ENCODE measurements at regions not wholly inside any gene's neighbourhood (a gene's known extent, or its start where the extent isn't known, plus 50 kb on each side); places are given as distances from the start of the nearest gene placed in this dataset.

GRCh38 chr6:91590191-91590590 lies 1003.3 kb upstream of the MAP3K7 start:
- Mint-ChIP-seq H3K9me3 (peaks cover 1 to 7% (median 5%) of the 10 kb centered on the region in 7 donors), H3K4me1 (no peaks in the 10 kb centered on the region), H3K4me3 (no peak overlapping the region), H3K27ac (no peak overlapping the region), H3K27me3 (ENCODE audit: low read depth in 3 of 3) (peaks cover 0 to 1% (median 0%) of the 10 kb centered on the region in 3 donors), H3K36me3 (no peaks in the 10 kb centered on the region)
- Histone ChIP-seq H3K4me3 (replicated peaks in 1 of 3; ENCODE audit: low read depth in 2 of 3, low read length in 3 of 3) (no peak overlapping the region), H2AFZ (ENCODE audit: insufficient read depth, low read depth, low read length, poor library complexity, severe bottlenecking) (no peak overlapping the region), H4K20me1 (ENCODE audit: insufficient read depth, low read length) (no peaks in the 10 kb centered on the region), H3K9me3 (replicated peaks in 1 of 2; ENCODE audit: control insufficient read depth in 1 of 2, insufficient read depth in 1 of 2, low read length in 2 of 2) (peaks cover 0 to 2% of the 10 kb centered on the region in 2 donors), H3K9ac (ENCODE audit: insufficient read depth, low read length, poor library complexity, severe bottlenecking) (no peak overlapping the region), H3K4me1 (ENCODE audit: control insufficient read depth in 1 of 2, insufficient read depth in 2 of 2, low read length in 2 of 2) (no peaks in the 10 kb centered on the region), H3K36me3 (replicated peaks in 1 of 2; ENCODE audit: control insufficient read depth in 1 of 2, insufficient read depth in 2 of 2, low read length in 2 of 2) (no peaks in the 10 kb centered on the region), H3K4me2 (replicated peaks; ENCODE audit: extremely low read depth, low read length, poor library complexity, severe bottlenecking) (no peak overlapping the region), H3K27me3 (ENCODE audit: control insufficient read depth in 2 of 2, insufficient read depth in 2 of 2, low read length in 2 of 2) (no peaks in the 10 kb centered on the region), H3K27ac (ENCODE audit: low read depth in 1 of 2, low read length in 2 of 2) (no peak overlapping the region), H3K79me2 (ENCODE audit: insufficient read depth, low read length) (no peaks in the 10 kb centered on the region)
- intact Hi-C loops (cut with micrococcal nuclease), result no loop called here
- DNase-seq, result no peak
- 88% methylated on average over 1 of the region's 3 CpGs for WGBS (ENCODE audit: insufficient coverage)
- no peak for TF ChIP-seq CTCF (IDR thresholded peaks at IDR 0.05)

GRCh38 chr6:91580635-91581034 lies 993.8 kb upstream of the MAP3K7 start:
- Histone ChIP-seq H3K27me3 (ENCODE audit: control insufficient read depth in 2 of 2, insufficient read depth in 2 of 2, low read length in 2 of 2) (no peaks in the 10 kb centered on the region), H3K9me3 (replicated peaks in 1 of 2; ENCODE audit: control insufficient read depth in 1 of 2, insufficient read depth in 1 of 2, low read length in 2 of 2) (no peaks in the 10 kb centered on the region), H3K9ac (ENCODE audit: insufficient read depth, low read length, poor library complexity, severe bottlenecking) (no peak overlapping the region), H2AFZ (ENCODE audit: insufficient read depth, low read depth, low read length, poor library complexity, severe bottlenecking) (no peak overlapping the region), H3K4me1 (ENCODE audit: control insufficient read depth in 1 of 2, insufficient read depth in 2 of 2, low read length in 2 of 2) (no peaks in the 10 kb centered on the region), H3K4me3 (replicated peaks in 1 of 3; ENCODE audit: low read depth in 2 of 3, low read length in 3 of 3) (no peak overlapping the region), H3K4me2 (replicated peaks; ENCODE audit: extremely low read depth, low read length, poor library complexity, severe bottlenecking) (no peak overlapping the region), H4K20me1 (ENCODE audit: insufficient read depth, low read length) (no peaks in the 10 kb centered on the region), H3K27ac (ENCODE audit: low read depth in 1 of 2, low read length in 2 of 2) (no peak overlapping the region), H3K36me3 (replicated peaks in 1 of 2; ENCODE audit: control insufficient read depth in 1 of 2, insufficient read depth in 2 of 2, low read length in 2 of 2) (no peaks in the 10 kb centered on the region), H3K79me2 (ENCODE audit: insufficient read depth, low read length) (no peaks in the 10 kb centered on the region)
- Mint-ChIP-seq H3K27ac (no peak overlapping the region), H3K36me3 (no peaks in the 10 kb centered on the region), H3K9me3 (peaks cover 0 to 3% (median 0%) of the 10 kb centered on the region in 7 donors), H3K4me1 (no peaks in the 10 kb centered on the region), H3K4me3 (no peak overlapping the region), H3K27me3 (ENCODE audit: low read depth in 3 of 3) (no peaks in the 10 kb centered on the region)
- intact Hi-C loops (cut with micrococcal nuclease), result no loop called here
- TF ChIP-seq CTCF (IDR thresholded peaks at IDR 0.05), result no peak
- DNase-seq, result no peak
